Dedifferentiated amniotic fluid mesenchymal stem cell (primary cell): ENCODE measurements at regions not wholly inside any gene's neighbourhood (a gene's known extent, or its start where the extent isn't known, plus 50 kb on each side); places are given as distances from the start of the nearest gene placed in this dataset.

Experiments used
- DNase-seq: peaks from one replicate; pipeline ENCODE4 v3.0.0-alpha.2; 2016; ENCODE audit errors: extremely low spot score

- DNase-seq, result no peak
These were observed 73.4 kb upstream of the SYT6 start for GRCh38 chr1:114227059-114227458.

- no peak for DNase-seq
These were observed 70.7 kb upstream of the SYT6 start for GRCh38 chr1:114224196-114224907.

DNA sequence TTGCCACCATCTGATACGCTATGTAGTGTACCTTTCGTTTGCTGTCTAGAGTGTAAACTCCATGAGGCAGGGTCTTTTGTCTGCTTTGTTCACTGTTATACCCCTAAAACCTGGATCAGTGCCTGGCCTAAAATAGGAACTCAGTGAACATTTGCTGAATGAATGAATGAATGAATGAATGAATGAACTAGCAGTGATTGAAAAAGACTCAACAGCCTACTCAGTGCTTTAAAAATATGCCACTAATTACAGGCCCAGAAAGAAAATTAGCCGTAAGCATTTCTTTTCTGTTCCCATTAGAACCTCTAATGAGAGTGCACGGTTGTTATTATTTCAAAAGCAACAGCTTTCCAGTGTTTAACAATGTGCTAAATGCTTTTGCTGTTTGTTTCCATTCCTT lies 69.3 kb upstream of the SYT6 start:
- DNase-seq, result no peak

DNA sequence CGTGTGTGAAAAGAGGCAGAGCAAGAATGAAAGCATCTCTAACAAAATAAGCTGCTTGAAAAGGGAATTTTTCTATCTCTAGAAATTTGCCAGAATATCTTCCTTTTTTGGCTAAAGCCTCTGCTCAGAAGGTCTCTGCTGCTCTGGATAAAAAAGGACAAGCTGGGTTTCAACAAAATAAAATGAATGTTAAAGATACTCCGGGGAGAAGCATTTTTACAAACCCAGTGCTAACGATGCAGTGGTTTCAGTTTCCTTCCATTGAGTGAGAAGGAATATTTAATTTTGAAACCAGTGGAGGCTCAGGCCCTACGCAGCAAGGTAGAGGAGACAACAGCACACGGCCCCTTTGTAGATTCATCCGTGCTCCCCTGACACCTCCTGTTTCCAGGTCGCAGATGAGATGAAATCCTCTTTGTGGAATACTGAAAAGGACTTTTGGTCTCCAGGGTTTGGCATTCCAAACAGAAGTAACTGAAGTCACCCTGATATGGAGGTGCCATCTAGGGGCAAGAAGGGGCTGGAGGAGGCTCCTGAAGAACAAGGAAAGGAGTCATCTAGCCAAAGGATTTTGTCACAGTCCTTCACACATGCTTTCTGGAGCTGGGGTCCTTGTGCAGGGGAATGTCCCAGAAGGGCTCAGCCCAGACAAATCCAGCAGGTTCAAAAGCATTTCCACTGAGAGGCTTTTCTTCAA lies 65.7 kb upstream of the SYT6 start:
- DNase-seq, result no peak

GRCh38 chr1:114218361-114219171 lies 64.9 kb upstream of the SYT6 start:
- no peak for DNase-seq

GRCh38 chr1:114216431-114217173 lies 62.9 kb upstream of the SYT6 start:
- DNase-seq, result no peak

- no peak for DNase-seq
These were observed 61.8 kb upstream of the SYT6 start for GRCh38 chr1:114215436-114215835.

DNA sequence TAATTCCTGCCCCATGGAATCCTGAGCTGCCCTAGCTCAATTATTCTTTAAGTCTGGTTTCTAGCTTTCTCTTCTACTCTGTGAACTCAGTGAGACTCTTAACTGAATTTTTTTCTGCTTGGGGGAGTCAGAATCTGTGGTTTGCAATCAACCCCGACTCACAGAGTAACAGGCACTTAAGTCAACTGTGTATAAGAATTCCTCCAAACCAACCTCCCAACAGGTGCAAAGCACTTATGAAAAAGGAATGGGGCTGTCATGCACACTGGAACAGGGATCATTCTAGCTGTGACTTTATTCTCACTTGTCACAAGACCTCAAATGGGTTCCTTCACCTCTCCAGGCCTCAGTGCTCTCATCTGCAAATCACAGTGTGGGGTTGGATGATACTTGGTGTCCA lies 60.3 kb upstream of the SYT6 start:
- DNase-seq, result no peak

DNA sequence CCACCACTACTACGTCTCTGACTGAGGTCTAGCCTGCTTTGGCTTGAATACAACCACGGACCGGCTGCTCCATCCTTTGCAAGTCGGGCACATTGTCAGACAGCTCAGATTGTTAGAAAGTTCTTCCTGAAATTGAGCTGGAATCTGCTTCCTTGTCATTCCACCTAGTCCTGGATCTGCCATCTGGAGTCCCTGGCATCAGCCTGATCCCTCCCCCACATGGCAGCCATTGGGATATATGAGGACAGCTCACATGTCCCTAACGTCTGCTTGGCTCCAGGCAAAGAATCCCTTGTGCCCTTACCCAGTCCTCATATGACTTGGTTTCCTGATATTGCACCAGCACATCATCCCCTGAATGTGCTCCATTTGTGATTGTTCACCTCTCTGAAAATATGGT lies 56.3 kb upstream of the SYT6 start:
- DNase-seq, result no peak

GRCh38 chr1:114208714-114209113 lies 55.0 kb upstream of the SYT6 start:
- no peak for DNase-seq

DNA sequence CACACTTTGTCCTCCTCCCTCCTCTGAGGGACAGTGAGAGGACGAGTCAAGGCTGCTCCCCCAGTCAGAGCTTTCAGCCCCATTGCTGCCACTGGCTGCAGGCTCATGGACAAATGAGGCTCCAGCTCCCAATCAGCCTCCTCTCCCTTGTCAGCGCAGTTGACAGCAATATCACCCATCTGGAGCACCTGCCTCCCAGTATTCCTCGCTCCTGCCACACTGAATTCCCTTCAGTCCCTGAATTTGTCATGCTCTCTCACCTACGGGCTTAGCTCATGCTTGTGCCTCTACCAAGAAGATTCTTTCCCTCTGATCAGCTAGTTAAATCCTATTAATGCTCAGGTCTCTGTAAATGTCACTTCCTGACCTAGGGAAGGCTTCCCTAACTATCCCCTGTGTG lies 54.4 kb upstream of the SYT6 start:
- no peak for DNase-seq

DNA sequence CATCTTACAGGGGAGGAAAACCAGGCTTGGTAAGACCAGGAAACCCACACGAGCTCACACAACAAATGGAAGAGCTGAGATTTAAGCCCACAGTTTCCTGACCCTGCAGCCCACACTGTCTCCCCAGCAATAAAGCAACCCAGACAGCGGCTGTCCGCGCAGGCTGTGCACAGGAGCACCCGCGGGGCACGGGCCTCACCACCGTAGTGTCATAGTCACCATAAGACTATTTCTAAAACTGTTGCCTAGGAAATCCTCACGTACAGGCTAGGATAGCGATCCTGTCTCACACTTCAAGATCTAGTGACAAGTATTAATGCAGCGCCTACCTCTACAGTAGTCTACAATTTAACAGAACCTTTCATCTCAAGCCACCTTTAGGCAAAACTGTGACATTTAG lies 54.0 kb upstream of the SYT6 start:
- DNase-seq, result no peak

DNA sequence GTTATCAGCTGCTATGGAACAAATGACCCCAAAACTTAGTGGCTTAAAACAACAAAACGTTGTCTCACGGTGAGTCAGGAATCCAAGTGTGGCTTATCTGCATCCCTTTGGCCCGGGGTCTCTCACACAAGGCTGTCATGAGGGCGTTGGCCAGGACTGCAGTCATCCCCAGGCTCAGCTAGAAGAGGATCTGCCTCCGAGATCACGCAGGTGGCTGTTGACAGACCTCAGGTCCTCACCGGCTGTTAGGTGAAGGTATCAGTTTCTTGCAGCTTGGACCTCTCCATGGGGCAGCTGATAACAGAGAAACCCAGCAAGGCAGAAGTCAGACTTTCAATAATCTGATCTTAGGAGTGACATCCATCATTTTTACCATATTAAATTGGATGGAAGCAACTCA lies 52.7 kb upstream of the SYT6 start:
- DNase-seq, result no peak

GRCh38 chr1:114203595-114204128 lies 50.0 kb upstream of the SYT6 start:
- DNase-seq, result no peak
